Activated effector memory CD4-positive, alpha-beta T cell treated with Interleukin-2 at 50 U/mL for 16 hours (primary cell): ENCODE measurements at regions not wholly inside any gene's neighbourhood (a gene's known extent, or its start where the extent isn't known, plus 50 kb on each side); places are given as distances from the start of the nearest gene placed in this dataset.

Experiments
- DNase-seq: peaks from one replicate; pipeline ENCODE4 v3.0.0-alpha.2; 2020

DNA sequence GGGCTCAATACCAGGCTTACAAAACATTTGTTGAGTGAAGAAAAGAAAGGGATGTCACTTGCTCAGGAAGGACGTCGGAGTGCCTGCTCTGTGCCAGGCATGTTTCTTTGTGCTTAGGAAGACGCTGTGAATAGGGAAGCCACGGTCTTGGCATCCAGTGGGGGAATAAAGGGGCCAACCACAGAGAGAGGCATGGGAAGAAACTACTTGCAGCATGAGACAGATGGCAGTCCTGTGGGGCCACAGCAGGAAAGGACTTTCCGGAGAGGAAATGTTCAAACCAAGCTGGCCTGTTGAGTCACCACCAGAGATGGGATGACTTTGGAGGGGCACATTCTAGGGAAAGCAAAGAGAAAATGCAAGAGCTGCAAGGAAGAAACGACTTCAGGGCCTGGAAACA, 173.2 kb downstream of the CDH26 start:
- DNase-seq, result no peak

DNA sequence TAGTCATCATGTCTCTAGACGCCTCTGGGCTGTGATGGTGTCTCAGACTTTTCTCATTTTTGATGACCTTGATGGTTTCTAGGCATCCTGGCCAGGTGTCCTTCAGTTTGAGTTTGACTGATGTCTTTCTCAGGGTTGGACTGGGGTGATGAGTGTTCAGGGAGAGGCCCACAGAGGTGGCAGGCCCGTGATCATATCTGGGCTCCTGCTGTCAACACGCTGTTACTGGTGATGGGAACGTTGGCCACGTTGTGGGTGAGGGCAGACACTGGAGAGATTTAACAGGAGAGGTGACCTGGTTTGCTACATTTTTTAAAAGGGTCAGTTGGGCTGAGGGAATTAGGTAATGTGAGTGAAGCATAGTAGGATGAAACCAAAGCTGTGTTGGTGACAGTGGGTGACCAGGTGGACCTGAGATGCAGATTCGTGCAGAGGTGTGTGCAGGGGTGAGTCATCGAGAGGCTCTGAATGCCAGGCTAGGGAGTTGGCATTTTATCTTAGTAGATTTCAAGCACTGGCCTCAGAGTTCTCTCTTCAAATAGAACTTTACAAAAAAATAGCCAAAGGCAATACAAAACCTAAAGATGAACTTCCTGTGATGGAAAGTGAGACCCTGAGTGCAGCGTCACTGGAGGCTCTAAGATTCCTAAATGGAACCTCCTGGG, 174.1 kb downstream of the CDH26 start:
- DNase-seq, result no peak

DNA sequence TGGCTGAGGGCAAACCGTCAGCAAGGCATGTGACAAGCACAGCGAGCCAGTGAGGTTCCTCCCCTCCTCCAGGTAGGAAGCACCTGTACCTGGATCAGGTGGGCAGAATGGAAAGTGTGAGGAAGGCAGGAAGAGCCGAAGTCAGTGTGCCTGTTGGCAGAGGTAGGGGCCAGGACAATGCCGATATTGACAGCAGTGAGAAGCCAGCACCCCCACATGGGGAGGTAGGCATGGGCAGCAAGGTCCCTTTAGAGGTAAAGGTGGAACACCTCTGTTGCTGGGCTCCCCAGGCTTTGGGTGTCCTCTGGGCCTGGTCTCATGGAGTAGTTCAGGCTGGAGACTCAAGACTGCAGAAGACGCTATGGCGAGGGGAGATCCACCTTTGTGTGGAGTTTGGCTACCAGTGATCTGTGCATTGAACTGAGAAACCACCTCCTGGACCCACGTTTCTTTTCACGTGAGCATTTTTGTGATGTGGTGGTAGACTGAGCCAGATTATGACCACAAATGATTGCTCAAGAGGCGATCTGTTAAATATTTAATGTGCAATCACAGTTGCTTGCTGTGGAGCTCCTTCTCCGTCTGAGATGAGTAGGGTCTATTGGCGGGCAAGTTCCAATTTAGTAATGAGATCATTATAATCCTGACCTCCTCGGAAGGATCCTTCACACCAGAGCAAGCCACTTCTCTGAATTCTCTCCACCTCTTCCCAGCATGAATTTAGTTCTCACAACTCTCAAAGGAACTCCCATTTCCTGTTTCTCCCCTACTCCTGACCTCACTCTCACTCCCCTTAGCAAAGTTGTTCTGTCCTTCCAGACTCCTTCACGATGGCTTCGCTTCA, 174.8 kb downstream of the CDH26 start:
- no peak for DNase-seq

GRCh38 chr20:60135276-60135675, 177.1 kb downstream of the CDH26 start:
- DNase-seq, result no peak

GRCh38 chr20:60136645-60137401, 178.6 kb downstream of the CDH26 start:
- no peak for DNase-seq

DNA sequence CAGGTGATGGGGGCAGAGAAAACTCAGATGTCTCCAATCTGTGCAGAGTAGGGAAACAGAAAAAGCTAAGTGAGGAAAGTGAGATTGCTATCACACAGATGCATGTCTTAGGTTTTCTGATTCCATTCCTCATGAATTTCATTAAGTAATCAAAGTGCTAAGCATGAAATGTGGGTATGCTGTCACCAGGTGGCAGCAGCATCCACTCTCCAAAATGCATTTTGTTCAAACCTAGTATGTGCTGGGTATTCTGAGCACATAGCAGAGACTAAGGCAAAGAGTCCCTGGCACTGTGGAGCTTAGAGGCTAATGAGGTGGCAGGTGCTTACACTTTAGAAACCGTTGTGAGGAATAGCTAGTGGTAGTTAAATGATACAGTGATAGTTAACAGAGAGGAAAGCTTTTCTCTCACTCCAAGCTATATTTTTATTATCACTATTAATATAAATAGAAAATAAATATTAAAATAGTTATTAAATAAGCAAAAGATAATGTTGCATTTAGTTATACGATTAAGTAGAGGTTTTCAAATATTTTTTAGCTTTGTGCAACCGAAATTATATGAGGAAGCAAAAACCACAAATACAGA, 179.5 kb downstream of the CDH26 start:
- no peak for DNase-seq

DNA sequence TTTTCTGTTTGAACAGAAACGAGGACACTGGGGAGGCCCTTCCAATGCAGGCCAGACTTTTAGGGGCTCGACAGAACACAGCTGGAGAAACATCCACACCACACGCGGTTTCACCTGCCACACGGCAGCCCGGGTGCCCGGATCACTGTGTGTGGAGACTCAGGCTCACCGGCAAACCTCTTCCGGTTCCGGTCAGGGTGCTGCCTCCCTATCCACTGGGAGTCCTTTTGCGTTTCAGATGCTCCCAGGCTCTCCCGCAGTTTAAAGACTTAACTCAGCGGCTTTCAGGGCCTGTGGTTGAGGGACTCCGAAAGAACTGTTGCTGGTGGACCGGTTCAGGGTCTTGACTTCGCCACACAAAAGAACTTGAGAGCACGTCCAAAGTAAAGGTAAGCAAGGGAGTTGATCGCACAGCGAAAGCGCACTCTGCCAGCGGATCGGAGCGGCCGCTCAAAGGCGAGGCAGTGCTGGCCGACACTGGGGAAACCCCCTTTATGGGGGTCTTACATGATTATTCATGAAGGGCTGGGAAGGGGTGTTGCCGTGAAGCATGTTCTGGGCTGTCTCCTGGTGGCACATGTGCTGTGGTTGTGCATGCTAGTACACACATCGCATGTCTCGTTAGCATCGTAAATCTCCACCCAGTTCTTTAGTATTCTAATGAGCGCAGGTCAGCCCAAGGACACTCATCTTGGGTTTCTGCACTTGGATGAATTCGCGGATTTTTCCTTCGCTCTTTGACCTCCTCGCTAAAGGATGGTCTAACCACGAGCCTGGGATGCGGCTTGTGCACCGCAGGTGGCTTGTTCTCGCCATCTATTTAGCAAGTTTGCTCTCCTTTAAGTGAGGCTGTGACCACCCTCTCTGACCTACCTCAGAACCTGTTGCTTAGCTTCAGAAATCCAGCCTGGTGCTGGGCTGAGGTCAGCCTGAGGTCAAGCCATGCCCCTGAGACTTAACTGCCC, 180.3 kb downstream of the CDH26 start:
- no peak for DNase-seq

- no peak for DNase-seq
Measured at GRCh38 chr20:60139663-60140446, 181.6 kb downstream of the CDH26 start.

- no peak for DNase-seq
Measured at GRCh38 chr20:60142587-60142986, 184.4 kb downstream of the CDH26 start.

DNA sequence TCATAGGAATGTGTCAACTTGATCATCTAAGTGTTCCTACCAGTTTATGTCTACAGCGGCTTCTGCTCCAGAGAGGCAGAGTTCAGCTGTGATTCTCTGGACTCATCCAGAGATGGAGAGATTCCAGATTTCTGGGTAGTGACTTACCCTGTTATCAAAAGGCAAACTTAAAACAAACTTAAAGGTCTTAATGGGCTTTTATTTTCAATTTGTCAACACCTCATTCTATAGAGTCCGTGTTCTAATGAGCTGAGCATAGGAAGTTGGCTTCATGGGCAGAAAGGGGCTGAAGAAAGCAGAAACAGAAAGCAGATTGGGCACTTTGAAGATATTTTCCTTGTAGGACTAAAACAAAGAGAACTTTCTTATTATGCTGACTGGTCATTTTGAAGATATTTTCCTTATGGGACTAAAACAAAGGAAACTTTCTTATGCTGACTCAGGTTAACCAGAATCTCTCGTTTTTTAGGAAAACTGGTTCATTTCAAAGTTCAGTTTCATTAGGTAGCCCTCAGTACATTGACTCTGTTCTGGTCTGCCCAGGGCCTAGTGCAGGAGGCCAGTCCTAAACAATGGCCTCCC, 185.1 kb downstream of the CDH26 start:
- no peak for DNase-seq

DNA sequence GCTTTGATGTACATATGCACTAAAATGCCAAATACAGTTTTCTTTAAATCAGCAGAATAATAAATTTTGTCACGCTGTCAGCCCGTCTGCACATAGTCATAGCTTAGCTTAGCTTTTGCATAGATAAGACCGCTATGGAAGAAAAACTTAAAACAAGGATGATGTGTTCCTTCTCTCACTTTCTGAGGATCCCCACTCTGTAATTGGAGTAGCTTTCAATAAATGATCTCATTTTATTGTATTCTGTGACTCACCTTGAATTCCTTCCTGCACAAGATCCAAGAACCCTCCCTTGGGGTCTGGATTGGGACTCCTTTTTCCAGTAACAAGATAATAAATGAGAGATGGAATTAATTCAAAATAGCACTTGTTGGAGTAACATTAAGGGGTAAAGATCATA, 186.2 kb downstream of the CDH26 start:
- DNase-seq, result no peak

- no peak for DNase-seq
Measured at GRCh38 chr20:60144974-60145527, 186.8 kb downstream of the CDH26 start.

DNA sequence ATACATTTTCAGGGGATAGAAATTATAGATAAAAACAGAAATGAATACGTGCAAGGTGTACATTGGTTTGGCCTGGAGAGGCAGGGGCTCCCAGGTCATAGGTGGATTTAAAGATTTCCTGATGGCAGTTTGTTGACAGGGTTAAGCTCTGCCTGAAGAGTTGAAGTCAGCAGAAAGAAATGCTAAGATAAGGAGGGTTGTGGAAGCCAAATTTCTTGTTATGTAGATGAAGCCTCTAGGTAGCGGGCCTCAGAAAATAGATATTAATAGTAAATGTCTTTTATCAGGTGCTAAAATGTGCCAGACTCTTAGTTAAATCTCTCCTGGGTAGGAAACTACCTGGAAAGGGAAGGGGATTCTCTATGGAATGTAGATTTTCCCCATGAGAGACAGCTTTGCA, 188.8 kb downstream of the CDH26 start:
- no peak for DNase-seq

DNA sequence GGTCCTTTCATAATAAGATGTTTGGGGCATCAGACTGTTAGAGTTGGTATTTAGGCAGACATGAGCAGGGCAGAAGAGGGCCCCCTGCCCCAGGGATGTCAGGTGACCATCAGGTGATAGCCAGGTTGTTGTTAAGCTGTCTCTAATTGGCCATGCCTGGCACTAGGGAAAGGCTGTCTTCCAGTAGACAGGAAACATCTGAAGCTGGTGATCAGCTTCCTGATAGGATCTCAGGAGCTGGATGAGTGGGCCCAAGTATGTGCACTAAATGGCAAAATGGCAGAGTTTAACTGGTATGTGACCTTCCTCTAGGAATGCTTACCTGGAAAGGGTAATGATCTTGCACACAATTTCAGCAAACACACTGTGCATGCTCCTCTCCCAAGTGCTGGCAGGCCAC, 190.7 kb downstream of the CDH26 start:
- no peak for DNase-seq

DNA sequence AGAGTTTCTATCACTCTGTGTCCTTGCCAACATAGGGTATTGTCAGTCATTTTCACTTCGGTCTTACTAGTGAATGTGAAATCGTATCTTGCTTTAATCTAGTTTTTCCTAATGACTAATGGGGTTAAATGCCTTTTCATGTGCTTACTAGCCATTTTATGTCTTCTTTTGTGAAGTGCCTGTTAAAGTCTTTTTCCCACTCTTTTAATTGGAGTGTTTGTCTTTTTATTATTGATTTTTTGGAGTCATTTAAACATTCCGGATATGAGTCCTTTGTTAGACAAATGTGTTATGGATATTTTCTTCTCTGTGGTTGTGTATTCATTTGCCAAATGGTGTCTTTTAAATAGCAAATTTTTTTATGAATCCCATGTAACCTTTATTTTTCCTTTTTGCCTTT, 194.6 kb downstream of the CDH26 start:
- DNase-seq, result no peak

- DNase-seq, result no peak
Measured at GRCh38 chr20:60160451-60161145, 202.4 kb downstream of the CDH26 start.

DNA sequence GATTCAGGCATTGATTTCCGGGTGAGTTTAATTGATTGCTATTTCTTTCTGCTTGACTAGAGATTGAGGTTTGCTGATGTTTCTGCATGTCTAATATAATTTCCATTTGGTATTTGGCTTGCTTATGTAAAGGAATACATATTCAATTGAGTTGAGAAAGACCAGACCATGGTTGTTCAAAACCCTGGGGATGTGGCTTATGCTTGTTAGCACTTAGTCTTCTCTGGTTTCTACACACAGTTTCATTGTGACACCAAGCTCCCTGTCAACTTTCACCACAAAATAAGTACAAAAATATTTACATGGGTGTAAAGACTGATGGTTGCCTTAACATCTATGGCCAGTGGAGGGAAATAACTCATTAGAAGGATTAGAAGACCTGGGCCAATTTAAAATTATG, 209.6 kb downstream of the CDH26 start:
- DNase-seq, result no peak

GRCh38 chr20:60168963-60169362, 210.7 kb downstream of the CDH26 start:
- no peak for DNase-seq

DNA sequence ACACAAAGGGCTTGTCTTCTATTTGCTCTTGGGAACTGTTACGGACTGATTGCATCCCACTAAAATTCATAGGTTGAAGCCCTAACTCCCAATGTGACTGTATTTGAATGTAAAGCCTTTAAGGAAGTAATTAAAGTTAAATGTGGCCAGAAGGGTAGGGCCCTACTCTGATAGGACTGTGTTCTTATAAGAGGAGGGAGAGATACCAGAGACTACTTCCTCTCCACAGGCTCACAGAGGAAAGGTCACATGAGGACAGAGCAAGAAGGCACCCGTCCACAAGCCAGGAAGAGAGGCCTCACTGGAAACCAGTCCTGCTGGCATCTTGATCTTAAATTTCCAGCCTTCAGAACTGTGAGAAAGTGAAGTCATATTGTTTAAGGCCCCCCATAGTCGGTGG, 211.9 kb downstream of the CDH26 start:
- DNase-seq, result no peak

GRCh38 chr20:60171313-60171712, 213.1 kb downstream of the CDH26 start:
- no peak for DNase-seq
